Panc1 (cell line): ENCODE measurements at regions not wholly inside any gene's neighbourhood (a gene's known extent, or its start where the extent isn't known, plus 50 kb on each side); places are given as distances from the start of the nearest gene placed in this dataset.

ENCODE experiments used
- ATAC-seq: fragments of 200-7000 bp; cut with Tn5 transposase; 2 replicates; pipeline ENCODE4 v1.9.1; 2020; ENCODE audit warnings: mild to moderate bottlenecking, moderate library complexity
- BruUV-seq: library from RNA; stranded (reverse); fragments of 400-500 nt; replicated peaks from 2 replicates; lab custom pipeline; 2021; lab: Mats Ljungman, UMichigan
- CTCF ChIA-PET: fragments of 300-600 bp; sonication (Branson Sonifier 250); formaldehyde crosslinking; loops from one replicate; lab custom pipeline; 2022; ENCODE audit warnings: antibody characterized with exemption; lab: Charles Lee
- POLR2A ChIA-PET: fragments of 300-600 bp; sonication (Branson Sonifier 250); formaldehyde crosslinking; loops from one replicate; lab custom pipeline; 2022; ENCODE audit warnings: antibody characterized with exemption; lab: Charles Lee
- DNase-seq: peaks from one replicate; pipeline ENCODE4 v3.0.0-alpha.2; 2010; ENCODE audit warnings: low read depth, low spot score
- H3K27ac ChIP-seq: 2 replicates; pipeline ENCODE4 v1.5.1; 2011; ENCODE audit warnings: mild to moderate bottlenecking, low read length, inconsistent platforms
- H3K27me3 ChIP-seq: fragments of 200-500 bp; sonication (Bioruptor generic); 2 replicates; pipeline ENCODE4 v1.6.0; 2014; ENCODE audit warnings: low read length, inconsistent platforms; ENCODE audit not compliant: control insufficient read depth, insufficient read depth
- H3K36me3 ChIP-seq: fragments of 200-500 bp; sonication (Bioruptor generic); 2 replicates; pipeline ENCODE4 v1.5.1; 2014; ENCODE audit warnings: inconsistent platforms, mild to moderate bottlenecking, low read length, moderate library complexity; ENCODE audit not compliant: control insufficient read depth, insufficient read depth
- H3K4me1 ChIP-seq: 2 replicates; pipeline ENCODE4 v1.5.1; 2011; ENCODE audit warnings: inconsistent platforms, mild to moderate bottlenecking, low read length, moderate library complexity; ENCODE audit not compliant: control insufficient read depth, insufficient read depth
- H3K4me3 ChIP-seq, 2 experiments: 2 replicates each; pipeline ENCODE4 v1.5.1; 2011 to 2012; ENCODE audit warnings: low read depth in 2 of 2, low read length in 2 of 2, mild to moderate bottlenecking in 2 of 2, inconsistent platforms in 1 of 2, moderate library complexity in 1 of 2
- H3K9me3 ChIP-seq: fragments of 200-500 bp; sonication (Bioruptor generic); 2 replicates; pipeline ENCODE4 v1.5.1; 2014; ENCODE audit warnings: low read depth, mild to moderate bottlenecking, inconsistent platforms, low read length, moderate library complexity; ENCODE audit not compliant: control insufficient read depth, insufficient read depth
- POLR2AphosphoS5 ChIP-seq: IDR thresholded peaks from 2 replicates; pipeline ENCODE4 v1.6.1; 2012; ENCODE audit warnings: mild to moderate bottlenecking, low read depth, low read length, moderate library complexity
- SIN3A ChIP-seq: IDR thresholded peaks from 2 replicates; pipeline ENCODE4 v1.6.1; 2012; ENCODE audit warnings: low read depth, mild to moderate bottlenecking, low read length, moderate library complexity, borderline replicate concordance; ENCODE audit not compliant: insufficient read depth
- TCF7L2 ChIP-seq: IDR thresholded peaks from 2 replicates; pipeline ENCODE4 v1.6.1; 2011; ENCODE audit warnings: mild to moderate bottlenecking, low read depth, low read length, inconsistent platforms
- in situ Hi-C: cut with HindIII; loops from 2 replicates; pipeline ENCODE4 v1.10.0; 2016; ENCODE audit warnings: low sequenced_read_pairs, low pct_unique_long_range_greater_than_20kb
- intact Hi-C: fragments of 100-400 bp; cut with micrococcal nuclease; formaldehyde crosslinking; loops from one replicate; pipeline ENCODE4 v1.10.0; 2022; ENCODE audit not compliant: unreplicated experiment
- TF ChIP-seq, protein P1 (sequence below): fragments of 450-650 bp; IDR thresholded peaks from 2 replicates; pipeline ENCODE4 v1.5.1; 2017; ENCODE audit warnings: mild to moderate bottlenecking
- TF ChIP-seq, protein P2 (sequence below), 2 experiments: IDR thresholded peaks; 2 replicates each; pipeline ENCODE4 v1.6.1; 2011 to 2012; ENCODE audit warnings: low read depth in 2 of 2, control low read depth in 1 of 2, low read length in 1 of 2, mild to moderate bottlenecking in 1 of 2, moderate library complexity in 1 of 2; ENCODE audit not compliant: insufficient read depth in 1 of 2

DNA sequence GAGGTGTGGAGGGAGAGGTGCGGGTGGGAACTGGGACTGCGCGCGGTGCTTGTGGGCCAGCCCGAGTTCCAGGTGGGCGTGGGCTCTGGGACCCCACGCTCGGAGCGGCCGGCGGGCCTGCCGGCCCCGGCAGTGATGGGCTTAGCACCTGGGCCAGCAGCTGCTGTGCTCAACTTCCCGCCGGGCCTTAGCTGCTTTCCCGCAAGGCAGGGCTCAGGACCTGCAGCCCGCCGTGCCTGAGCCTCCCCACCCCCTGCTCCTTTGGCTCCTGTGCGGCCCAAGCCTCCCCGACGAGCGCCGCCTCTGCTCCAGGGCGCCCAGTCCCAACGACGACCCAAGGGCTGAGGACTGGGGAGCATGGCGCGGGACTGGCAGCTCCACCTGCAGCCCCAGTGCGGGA lies 232.7 kb downstream of the FGFR2 start:
- H3K27me3 ChIP-seq = peaks cover 4% of the 10 kb centered on the region; the same call in 1 of the 2 replicates
- no peak overlapping the region for H3K4me3 ChIP-seq
- CTCF ChIA-PET = interaction anchor here (0.6 kb wide), 1 partner anchor 240 kb away, joined by 11 read pairs; no protein-coding TSS in a partner anchor
- DNase-seq (no peak), ATAC-seq (no peak)
- intact Hi-C loops (no loop called here), in situ Hi-C loops (no loop called here)
- H3K36me3 ChIP-seq = no peaks in the 10 kb centered on the region
- no peaks in the 10 kb centered on the region for H3K4me1 ChIP-seq
- POLR2A ChIA-PET = interaction anchor here (0.7 kb wide), 1 partner anchor 347 kb away, joined by 3 read pairs; no protein-coding TSS in a partner anchor
- BruUV-seq = no TSS peak
- no peak overlapping the region for H3K27ac ChIP-seq
- TF ChIP-seq TCF7L2 = no peak
- no peaks in the 10 kb centered on the region for H3K9me3 ChIP-seq

DNA sequence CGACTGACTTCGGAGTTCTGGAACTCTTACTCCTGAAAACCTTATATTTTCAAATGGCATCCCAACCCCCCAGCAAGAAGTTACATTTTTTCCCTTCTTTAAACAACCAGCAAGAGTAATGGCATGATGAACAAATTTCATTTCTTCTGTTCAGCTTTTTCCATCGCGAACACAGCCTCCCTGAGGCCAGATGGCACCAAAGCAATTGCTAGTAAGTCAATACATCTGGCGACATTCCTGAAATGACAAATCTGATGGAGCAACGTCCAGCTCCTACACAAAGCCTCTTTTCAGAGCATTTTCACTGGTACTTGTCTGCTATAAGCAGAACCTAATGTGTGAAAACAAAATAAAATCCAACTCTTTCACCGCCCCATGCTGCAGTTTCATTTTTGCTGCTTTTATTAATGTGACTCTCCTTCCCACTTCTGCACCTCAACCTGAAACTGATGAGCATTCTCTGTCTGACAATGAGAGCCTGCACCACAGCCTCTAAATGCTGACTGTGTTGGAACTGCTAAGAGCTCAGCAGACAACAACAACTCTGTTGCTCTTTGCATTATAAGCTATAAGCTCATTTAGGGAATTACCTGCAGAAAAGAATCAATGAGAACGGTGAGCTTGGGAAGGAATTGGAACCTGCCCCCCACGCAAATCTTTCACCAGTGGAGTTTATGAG lies 229.8 kb downstream of the FGFR2 start:
- Histone ChIP-seq H3K4me3 (no peak overlapping the region), H3K9me3 (no peaks in the 10 kb centered on the region), H3K27ac (no peak overlapping the region), H3K36me3 (no peaks in the 10 kb centered on the region), H3K27me3 (peaks cover 6% of the 10 kb centered on the region; the same call in 1 of the 2 replicates), H3K4me1 (no peaks in the 10 kb centered on the region)
- TF ChIP-seq TCF7L2 (no peak), POLR2AphosphoS5 (no peak), SIN3A (no peak)
- TF ChIP-seq, protein P1, sequence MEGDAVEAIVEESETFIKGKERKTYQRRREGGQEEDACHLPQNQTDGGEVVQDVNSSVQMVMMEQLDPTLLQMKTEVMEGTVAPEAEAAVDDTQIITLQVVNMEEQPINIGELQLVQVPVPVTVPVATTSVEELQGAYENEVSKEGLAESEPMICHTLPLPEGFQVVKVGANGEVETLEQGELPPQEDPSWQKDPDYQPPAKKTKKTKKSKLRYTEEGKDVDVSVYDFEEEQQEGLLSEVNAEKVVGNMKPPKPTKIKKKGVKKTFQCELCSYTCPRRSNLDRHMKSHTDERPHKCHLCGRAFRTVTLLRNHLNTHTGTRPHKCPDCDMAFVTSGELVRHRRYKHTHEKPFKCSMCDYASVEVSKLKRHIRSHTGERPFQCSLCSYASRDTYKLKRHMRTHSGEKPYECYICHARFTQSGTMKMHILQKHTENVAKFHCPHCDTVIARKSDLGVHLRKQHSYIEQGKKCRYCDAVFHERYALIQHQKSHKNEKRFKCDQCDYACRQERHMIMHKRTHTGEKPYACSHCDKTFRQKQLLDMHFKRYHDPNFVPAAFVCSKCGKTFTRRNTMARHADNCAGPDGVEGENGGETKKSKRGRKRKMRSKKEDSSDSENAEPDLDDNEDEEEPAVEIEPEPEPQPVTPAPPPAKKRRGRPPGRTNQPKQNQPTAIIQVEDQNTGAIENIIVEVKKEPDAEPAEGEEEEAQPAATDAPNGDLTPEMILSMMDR = no peak
- TF ChIP-seq, protein P2, sequence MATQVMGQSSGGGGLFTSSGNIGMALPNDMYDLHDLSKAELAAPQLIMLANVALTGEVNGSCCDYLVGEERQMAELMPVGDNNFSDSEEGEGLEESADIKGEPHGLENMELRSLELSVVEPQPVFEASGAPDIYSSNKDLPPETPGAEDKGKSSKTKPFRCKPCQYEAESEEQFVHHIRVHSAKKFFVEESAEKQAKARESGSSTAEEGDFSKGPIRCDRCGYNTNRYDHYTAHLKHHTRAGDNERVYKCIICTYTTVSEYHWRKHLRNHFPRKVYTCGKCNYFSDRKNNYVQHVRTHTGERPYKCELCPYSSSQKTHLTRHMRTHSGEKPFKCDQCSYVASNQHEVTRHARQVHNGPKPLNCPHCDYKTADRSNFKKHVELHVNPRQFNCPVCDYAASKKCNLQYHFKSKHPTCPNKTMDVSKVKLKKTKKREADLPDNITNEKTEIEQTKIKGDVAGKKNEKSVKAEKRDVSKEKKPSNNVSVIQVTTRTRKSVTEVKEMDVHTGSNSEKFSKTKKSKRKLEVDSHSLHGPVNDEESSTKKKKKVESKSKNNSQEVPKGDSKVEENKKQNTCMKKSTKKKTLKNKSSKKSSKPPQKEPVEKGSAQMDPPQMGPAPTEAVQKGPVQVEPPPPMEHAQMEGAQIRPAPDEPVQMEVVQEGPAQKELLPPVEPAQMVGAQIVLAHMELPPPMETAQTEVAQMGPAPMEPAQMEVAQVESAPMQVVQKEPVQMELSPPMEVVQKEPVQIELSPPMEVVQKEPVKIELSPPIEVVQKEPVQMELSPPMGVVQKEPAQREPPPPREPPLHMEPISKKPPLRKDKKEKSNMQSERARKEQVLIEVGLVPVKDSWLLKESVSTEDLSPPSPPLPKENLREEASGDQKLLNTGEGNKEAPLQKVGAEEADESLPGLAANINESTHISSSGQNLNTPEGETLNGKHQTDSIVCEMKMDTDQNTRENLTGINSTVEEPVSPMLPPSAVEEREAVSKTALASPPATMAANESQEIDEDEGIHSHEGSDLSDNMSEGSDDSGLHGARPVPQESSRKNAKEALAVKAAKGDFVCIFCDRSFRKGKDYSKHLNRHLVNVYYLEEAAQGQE (IDR thresholded peaks at IDR 0.05; ENCODE audit: insufficient read depth in 1 of 2, low read depth in 2 of 2, low read length in 1 of 2) = no peak
- intact Hi-C loops = no loop called here
- no TSS peak for BruUV-seq
- ChIA-PET POLR2A (no interaction called here), CTCF (no interaction called here)
- in situ Hi-C loops = no loop called here
- ATAC-seq (no peak), DNase-seq (no peak)

DNA sequence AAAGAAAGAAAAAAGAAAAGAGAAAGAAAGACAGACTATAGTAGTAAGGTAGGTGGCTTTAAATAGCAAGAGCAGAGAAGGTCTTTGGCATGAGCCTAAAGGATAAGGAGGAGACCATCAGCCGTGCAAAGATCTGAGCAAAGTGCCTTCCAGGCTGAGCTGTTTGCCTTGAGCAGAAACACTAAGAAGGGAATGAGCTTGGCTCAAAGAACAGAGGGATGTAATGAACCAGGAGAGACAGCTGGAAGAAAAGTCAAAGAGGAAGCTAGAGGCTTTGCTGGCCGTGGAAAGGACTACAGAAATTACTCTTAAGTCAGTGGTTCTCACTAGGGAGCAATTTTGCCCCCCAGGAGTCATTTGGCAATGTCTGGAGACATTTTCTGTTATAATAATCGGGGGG lies 228.6 kb downstream of the FGFR2 start:
- ATAC-seq (no peak), DNase-seq (no peak)
- Histone ChIP-seq H3K36me3 (no peaks in the 10 kb centered on the region), H3K4me1 (no peaks in the 10 kb centered on the region), H3K27me3 (peaks cover 6% of the 10 kb centered on the region; the same call in 1 of the 2 replicates), H3K4me3 (no peak overlapping the region), H3K9me3 (no peaks in the 10 kb centered on the region), H3K27ac (no peak overlapping the region)
- intact Hi-C loops (no loop called here), in situ Hi-C loops (no loop called here)
- CTCF ChIA-PET = no interaction called here
- POLR2A ChIA-PET = no interaction called here
- TF ChIP-seq TCF7L2 (no peak), POLR2AphosphoS5 (no peak), SIN3A (no peak)
- TF ChIP-seq, protein P1 = no peak
- TF ChIP-seq, protein P2 (IDR thresholded peaks at IDR 0.05; ENCODE audit: insufficient read depth in 1 of 2, low read depth in 2 of 2, low read length in 1 of 2) = no peak
- no TSS peak for BruUV-seq
